Upper lobe of right lung (tissue), 1 donor: ENCODE measurements at regions not wholly inside any gene's neighbourhood (a gene's known extent, or its start where the extent isn't known, plus 50 kb on each side); places are given as distances from the start of the nearest gene placed in this dataset.
"Not testable (repeated sequence)": the region's sequence is repeated elsewhere in the genome, so short reads cannot be mapped to it uniquely, and the experiment has no call there.

Experiments
- ATAC-seq: fragments of 200-7000 bp; cut with Tn5 transposase; one replicate; pipeline ENCODE4 v1.9.1; 2020; ENCODE audit warnings: mild to moderate bottlenecking, moderate library complexity
- DNase-seq: peaks from one replicate; pipeline ENCODE4 v3.0.0-alpha.2; 2020
- H3K27ac ChIP-seq: fragments of 200-600 bp; one replicate; pipeline ENCODE4 v1.8.0; 2022
- H3K27me3 ChIP-seq: fragments of 200-600 bp; one replicate; pipeline ENCODE4 v1.8.0; 2022; ENCODE audit warnings: mild to moderate bottlenecking
- H3K36me3 ChIP-seq: fragments of 200-600 bp; one replicate; pipeline ENCODE4 v1.8.0; 2022
- H3K4me1 ChIP-seq: fragments of 200-600 bp; one replicate; pipeline ENCODE4 v1.8.0; 2022
- H3K4me3 ChIP-seq: fragments of 200-600 bp; one replicate; pipeline ENCODE4 v1.8.0; 2022; ENCODE audit warnings: mild to moderate bottlenecking
- H3K9me3 ChIP-seq: fragments of 200-600 bp; one replicate; pipeline ENCODE4 v1.8.0; 2022
- CTCF ChIP-seq: fragments of 200-600 bp; IDR thresholded peaks from one replicate; pipeline ENCODE4 v1.8.0; 2022; ENCODE audit warnings: antibody characterized with exemption
- intact Hi-C: fragments of 100-400 bp; cut with DNase I; formaldehyde crosslinking; loops from one replicate; pipeline ENCODE4 v1.11.0; 2022
- donor health status: DM: no; HTN: yes; CAD: no; lungs with severe emphysema.

- ATAC-seq (no peak), DNase-seq (no peak)
- Histone ChIP-seq H3K9me3 (no peaks in the 10 kb centered on the region), H3K4me3 (no peak overlapping the region), H3K27me3 (no peaks in the 10 kb centered on the region), H3K27ac (no peak overlapping the region), H3K36me3 (no peaks in the 10 kb centered on the region), H3K4me1 (no peaks in the 10 kb centered on the region)
- no peak for TF ChIP-seq CTCF
- intact Hi-C loops = no loop called here
These were observed 431.3 kb downstream of the SPATA31D1 start for GRCh38 chr9:82419696-82420486.

- ATAC-seq (no peak), DNase-seq (no peak)
- Histone ChIP-seq H3K27ac (no peak overlapping the region), H3K9me3 (no peaks in the 10 kb centered on the region), H3K36me3 (no peaks in the 10 kb centered on the region), H3K4me3 (no peak overlapping the region), H3K4me1 (no peaks in the 10 kb centered on the region), H3K27me3 (no peaks in the 10 kb centered on the region)
- intact Hi-C loops = no loop called here
- TF ChIP-seq CTCF = no peak
These were observed 432.9 kb downstream of the SPATA31D1 start for GRCh38 chr9:82421498-82421897.

- Histone ChIP-seq H3K27me3 (no peaks in the 10 kb centered on the region), H3K36me3 (no peaks in the 10 kb centered on the region), H3K4me3 (no peak overlapping the region), H3K4me1 (no peaks in the 10 kb centered on the region), H3K27ac (no peak overlapping the region), H3K9me3 (no peaks in the 10 kb centered on the region)
- DNase-seq (no peak), ATAC-seq (no peak)
- no peak for TF ChIP-seq CTCF
- intact Hi-C loops = no loop called here
These were observed 435.1 kb downstream of the SPATA31D1 start for GRCh38 chr9:82423700-82424099.

GRCh38 chr9:82424599-82425120 lies 436.1 kb downstream of the SPATA31D1 start:
- no peaks in the 10 kb centered on the region for H3K36me3 ChIP-seq
- H3K4me3 ChIP-seq = no peak overlapping the region
- no peaks in the 10 kb centered on the region for H3K4me1 ChIP-seq
- H3K27me3 ChIP-seq = no peaks in the 10 kb centered on the region
- DNase-seq (no peak), ATAC-seq (no peak)
- intact Hi-C loops = no loop called here
- no peak for TF ChIP-seq CTCF
- no peak overlapping the region for H3K27ac ChIP-seq
- H3K9me3 ChIP-seq = no peaks in the 10 kb centered on the region

GRCh38 chr9:82431121-82431520 lies 442.5 kb downstream of the SPATA31D1 start:
- no peak for ATAC-seq
- no peak for DNase-seq

GRCh38 chr9:82433290-82433931 lies 444.8 kb downstream of the SPATA31D1 start:
- H3K4me1 ChIP-seq, DNase-seq, H3K36me3 ChIP-seq, H3K9me3 ChIP-seq, H3K4me3 ChIP-seq, intact Hi-C loops, H3K27ac ChIP-seq, H3K27me3 ChIP-seq, ATAC-seq: not testable (repeated sequence)

More at GRCh38 chr9:82431121-82431520, 442.5 kb downstream of the SPATA31D1 start:
- TF ChIP-seq CTCF = no peak
- Histone ChIP-seq H3K27me3 (no peaks in the 10 kb centered on the region), H3K4me1 (no peaks in the 10 kb centered on the region), H3K9me3 (no peaks in the 10 kb centered on the region), H3K27ac (no peak overlapping the region), H3K36me3 (no peaks in the 10 kb centered on the region), H3K4me3 (no peak overlapping the region)
- intact Hi-C loops = no loop called here
